Fibroblast of lung (primary cell): ENCODE measurements at regions not wholly inside any gene's neighbourhood (a gene's known extent, or its start where the extent isn't known, plus 50 kb on each side); places are given as distances from the start of the nearest gene placed in this dataset.

Experiments used
- DNase-seq, 2 donors: peaks; one replicate each; pipeline versions ENCODE4 v3.0.0 to v3.0.0-alpha.2; 2010; ENCODE audit warnings: low read depth in 2 of 2
- H2AFZ ChIP-seq: 2 replicates; pipeline ENCODE4 v1.5.1; 2012; ENCODE audit warnings: low read length, control low read depth, inconsistent platforms
- H3K27ac ChIP-seq: 2 replicates; pipeline ENCODE4 v1.5.1; 2011; ENCODE audit warnings: low read length, control low read depth; ENCODE audit not compliant: insufficient read depth
- H3K27me3 ChIP-seq: 2 replicates; pipeline ENCODE4 v1.5.1; 2011; ENCODE audit warnings: mild to moderate bottlenecking, low read length; ENCODE audit not compliant: control insufficient read depth, insufficient read depth
- H3K36me3 ChIP-seq: 2 replicates; pipeline ENCODE4 v1.5.1; 2011; ENCODE audit warnings: low read length; ENCODE audit not compliant: control insufficient read depth, insufficient read depth
- H3K4me1 ChIP-seq: 2 replicates; pipeline ENCODE4 v1.5.1; 2011; ENCODE audit warnings: low read length; ENCODE audit not compliant: control insufficient read depth, insufficient read depth; ENCODE audit errors: extremely low read depth
- H3K4me2 ChIP-seq: 2 replicates; pipeline ENCODE4 v1.5.1; 2011; ENCODE audit warnings: low read length, control low read depth; ENCODE audit not compliant: insufficient read depth; ENCODE audit errors: extremely low read depth
- H3K4me3 ChIP-seq, 4 experiments: fragments of 200-600 bp in 1 of 4; sonication (generic) in 1 of 4; replicated peaks in 1 of 4; 2 replicates each; pipeline ENCODE4 v1.5.1; 2011 to 2016; ENCODE audit warnings: low read length in 4 of 4, low read depth in 3 of 4, mild to moderate bottlenecking in 3 of 4, control low read depth in 2 of 4, inconsistent platforms in 1 of 4, mixed read lengths in 1 of 4; ENCODE audit not compliant: insufficient read depth in 1 of 4; ENCODE audit errors: control extremely low read depth in 1 of 4
- H3K79me2 ChIP-seq: 2 replicates; pipeline ENCODE4 v1.5.1; 2012; ENCODE audit warnings: mild to moderate bottlenecking, low read length, inconsistent platforms; ENCODE audit not compliant: control insufficient read depth, insufficient read depth
- H3K9ac ChIP-seq: 2 replicates; pipeline ENCODE4 v1.5.1; 2011; ENCODE audit warnings: mild to moderate bottlenecking, low read length, control low read depth; ENCODE audit not compliant: insufficient read depth
- H3K9me3 ChIP-seq: 2 replicates; pipeline ENCODE4 v1.5.1; 2012; ENCODE audit warnings: low read depth, low read length; ENCODE audit not compliant: control insufficient read depth, insufficient read depth
- H4K20me1 ChIP-seq: 2 replicates; pipeline ENCODE4 v1.5.1; 2011; ENCODE audit warnings: low read length; ENCODE audit not compliant: control insufficient read depth, insufficient read depth; ENCODE audit errors: extremely low read depth
- EZH2 ChIP-seq: IDR thresholded peaks from 2 replicates; pipeline ENCODE4 v1.5.1; 2012; ENCODE audit warnings: low read length, control low read depth, mild to moderate bottlenecking; ENCODE audit errors: missing control alignments
- TF ChIP-seq, protein P1 (sequence below), 2 donors: IDR thresholded peaks in 1 of 2; conservative IDR thresholded peaks in 1 of 2; 1 replicate in 1 of 2; 2 replicates in 1 of 2; pipeline ENCODE4 v1.5.1; 2011 to 2012; ENCODE audit warnings: low read length in 2 of 2, control low read depth in 1 of 2, inconsistent platforms in 1 of 2, low read depth in 1 of 2, mild to moderate bottlenecking in 1 of 2

DNA sequence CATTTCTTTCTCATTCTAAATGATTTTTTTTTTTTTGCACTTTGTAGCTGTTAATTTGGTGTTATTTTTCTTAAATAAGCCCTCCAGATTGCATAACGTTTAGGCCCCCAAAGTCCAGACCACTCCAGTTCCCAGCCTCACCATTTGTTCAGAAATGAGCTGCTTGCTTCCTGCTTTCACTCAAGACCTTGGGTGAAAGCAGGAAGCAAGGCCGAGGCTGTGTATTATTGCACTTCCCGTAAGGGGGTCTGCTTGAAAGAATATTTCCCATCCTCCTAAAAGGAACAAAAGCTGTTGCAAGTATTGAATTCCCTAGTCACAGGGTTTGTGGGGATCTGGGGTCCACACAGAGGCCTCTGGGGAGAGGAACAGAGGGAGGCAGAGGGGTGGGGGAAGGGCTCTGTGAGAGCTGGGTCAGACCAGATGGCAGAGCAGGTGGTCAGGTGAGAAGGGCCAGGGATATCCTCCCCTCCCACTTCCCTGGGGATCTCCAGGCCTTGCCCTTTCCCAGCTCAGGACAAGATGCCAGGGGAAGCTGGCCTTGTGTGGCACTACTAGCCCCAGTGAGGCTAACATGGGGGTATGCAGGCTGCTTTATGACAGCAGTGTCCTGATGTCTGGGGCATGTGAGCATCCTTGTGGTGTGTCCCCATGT is 51.6 kb upstream of the MYEOV start:
- no peaks in the 10 kb centered on the region for H3K9me3 ChIP-seq
- H3K27ac ChIP-seq: no peak overlapping the region
- no peaks in the 10 kb centered on the region for H4K20me1 ChIP-seq
- no peak overlapping the region for H2AFZ ChIP-seq
- no peak for DNase-seq
- no peaks in the 10 kb centered on the region for H3K36me3 ChIP-seq
- no peaks in the 10 kb centered on the region for H3K79me2 ChIP-seq
- TF ChIP-seq, protein P1, sequence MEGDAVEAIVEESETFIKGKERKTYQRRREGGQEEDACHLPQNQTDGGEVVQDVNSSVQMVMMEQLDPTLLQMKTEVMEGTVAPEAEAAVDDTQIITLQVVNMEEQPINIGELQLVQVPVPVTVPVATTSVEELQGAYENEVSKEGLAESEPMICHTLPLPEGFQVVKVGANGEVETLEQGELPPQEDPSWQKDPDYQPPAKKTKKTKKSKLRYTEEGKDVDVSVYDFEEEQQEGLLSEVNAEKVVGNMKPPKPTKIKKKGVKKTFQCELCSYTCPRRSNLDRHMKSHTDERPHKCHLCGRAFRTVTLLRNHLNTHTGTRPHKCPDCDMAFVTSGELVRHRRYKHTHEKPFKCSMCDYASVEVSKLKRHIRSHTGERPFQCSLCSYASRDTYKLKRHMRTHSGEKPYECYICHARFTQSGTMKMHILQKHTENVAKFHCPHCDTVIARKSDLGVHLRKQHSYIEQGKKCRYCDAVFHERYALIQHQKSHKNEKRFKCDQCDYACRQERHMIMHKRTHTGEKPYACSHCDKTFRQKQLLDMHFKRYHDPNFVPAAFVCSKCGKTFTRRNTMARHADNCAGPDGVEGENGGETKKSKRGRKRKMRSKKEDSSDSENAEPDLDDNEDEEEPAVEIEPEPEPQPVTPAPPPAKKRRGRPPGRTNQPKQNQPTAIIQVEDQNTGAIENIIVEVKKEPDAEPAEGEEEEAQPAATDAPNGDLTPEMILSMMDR (conservative IDR thresholded peaks at IDR 0.05 in 1 of 2, IDR thresholded peaks at IDR 0.05 in 1 of 2; ENCODE audit: low read depth in 1 of 2, low read length in 2 of 2): no peak
- H3K4me3 ChIP-seq: no peak overlapping the region
- peaks cover 5% of the 10 kb centered on the region for H3K27me3 ChIP-seq
- no peak overlapping the region for H3K4me2 ChIP-seq
- H3K9ac ChIP-seq: no peak overlapping the region
- H3K4me1 ChIP-seq: no peaks in the 10 kb centered on the region

DNA sequence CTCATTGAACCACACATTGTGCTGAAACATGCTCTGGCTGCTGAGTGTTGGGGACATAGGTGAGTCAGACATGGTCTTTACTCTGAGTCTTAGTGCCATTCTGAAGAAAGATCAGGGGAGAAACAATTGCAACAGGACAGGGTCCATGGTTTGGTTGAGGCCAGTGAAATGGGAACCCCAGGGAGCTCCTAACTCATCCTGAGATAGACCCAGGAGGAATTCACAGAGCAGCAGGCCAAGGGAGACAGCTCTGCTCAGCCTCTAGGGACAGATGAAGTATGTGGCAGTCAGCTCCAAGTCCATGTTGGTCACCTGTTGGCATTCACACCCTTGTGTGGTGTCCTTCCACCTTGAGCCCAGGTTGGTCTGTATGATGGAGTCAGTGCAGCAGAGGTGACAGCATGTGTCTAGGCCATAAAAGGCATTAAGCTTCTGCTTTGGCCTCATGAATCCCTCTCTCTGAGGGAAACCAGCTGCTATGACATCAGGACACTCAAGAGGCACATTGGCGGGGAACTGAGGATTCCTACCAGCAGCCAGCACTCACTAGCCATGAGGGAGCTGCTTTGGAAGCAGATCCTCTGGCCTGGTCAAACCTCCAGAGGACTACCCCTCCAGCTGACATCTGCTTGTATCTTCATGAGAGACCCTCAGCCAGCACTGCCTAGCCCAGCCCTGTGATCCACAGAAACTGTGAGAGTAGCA is 50.3 kb upstream of the MYEOV start:
- Histone ChIP-seq H3K36me3 (no peaks in the 10 kb centered on the region), H3K4me2 (no peak overlapping the region), H3K27me3 (peaks cover 8% of the 10 kb centered on the region), H3K79me2 (no peaks in the 10 kb centered on the region), H3K9ac (no peak overlapping the region), H2AFZ (no peak overlapping the region), H4K20me1 (no peaks in the 10 kb centered on the region), H3K27ac (no peak overlapping the region), H3K9me3 (no peaks in the 10 kb centered on the region), H3K4me1 (no peaks in the 10 kb centered on the region), H3K4me3 (no peak overlapping the region)
- TF ChIP-seq, protein P1 (conservative IDR thresholded peaks at IDR 0.05 in 1 of 2, IDR thresholded peaks at IDR 0.05 in 1 of 2; ENCODE audit: low read depth in 1 of 2, low read length in 2 of 2): no peak
- TF ChIP-seq EZH2: no peak
- DNase-seq: no peak
